ENCODE measurements at regions not wholly inside any gene's neighbourhood (a gene's known extent, or its start where the extent isn't known, plus 50 kb on each side); places are given as distances from the start of the nearest gene placed in this dataset.

DNA sequence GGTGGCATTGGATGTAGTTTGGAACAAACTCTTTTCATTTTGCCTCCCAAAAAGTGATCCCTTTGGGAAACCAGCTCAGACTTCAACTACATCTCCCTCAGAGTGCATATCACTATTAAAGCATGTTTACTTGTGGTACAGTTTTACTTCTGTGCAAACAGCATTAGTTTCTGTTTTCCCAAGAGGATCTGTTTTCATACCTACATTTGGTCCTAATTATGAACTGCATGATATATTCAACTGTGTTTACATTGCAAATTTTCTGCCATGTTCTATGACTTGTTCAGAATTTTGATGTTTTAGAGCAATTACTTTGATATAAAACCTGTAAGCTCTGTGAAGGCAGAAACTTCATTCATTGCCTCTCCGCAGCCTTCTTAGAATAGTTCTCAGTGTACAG is 681.5 kb upstream of the ACO1 start:
- no peaks in the 10 kb centered on the region for H3K27me3 ChIP-seq
- no peaks in the 10 kb centered on the region for H3K4me1 ChIP-seq
- H3K36me3 ChIP-seq (ENCODE audit: low read depth, missing control alignments) = no peaks in the 10 kb centered on the region
- TF ChIP-seq POLR2A (IDR thresholded peaks at IDR 0.05) = no peak
- TF ChIP-seq, protein P1, sequence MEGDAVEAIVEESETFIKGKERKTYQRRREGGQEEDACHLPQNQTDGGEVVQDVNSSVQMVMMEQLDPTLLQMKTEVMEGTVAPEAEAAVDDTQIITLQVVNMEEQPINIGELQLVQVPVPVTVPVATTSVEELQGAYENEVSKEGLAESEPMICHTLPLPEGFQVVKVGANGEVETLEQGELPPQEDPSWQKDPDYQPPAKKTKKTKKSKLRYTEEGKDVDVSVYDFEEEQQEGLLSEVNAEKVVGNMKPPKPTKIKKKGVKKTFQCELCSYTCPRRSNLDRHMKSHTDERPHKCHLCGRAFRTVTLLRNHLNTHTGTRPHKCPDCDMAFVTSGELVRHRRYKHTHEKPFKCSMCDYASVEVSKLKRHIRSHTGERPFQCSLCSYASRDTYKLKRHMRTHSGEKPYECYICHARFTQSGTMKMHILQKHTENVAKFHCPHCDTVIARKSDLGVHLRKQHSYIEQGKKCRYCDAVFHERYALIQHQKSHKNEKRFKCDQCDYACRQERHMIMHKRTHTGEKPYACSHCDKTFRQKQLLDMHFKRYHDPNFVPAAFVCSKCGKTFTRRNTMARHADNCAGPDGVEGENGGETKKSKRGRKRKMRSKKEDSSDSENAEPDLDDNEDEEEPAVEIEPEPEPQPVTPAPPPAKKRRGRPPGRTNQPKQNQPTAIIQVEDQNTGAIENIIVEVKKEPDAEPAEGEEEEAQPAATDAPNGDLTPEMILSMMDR (IDR thresholded peaks at IDR 0.05) = no peak
- no peak for DNase-seq
- H3K9me3 ChIP-seq = no peaks in the 10 kb centered on the region
- 94 to 95% methylated on average over 1 of the region's 1 CpG for WGBS, 2 donors
- intact Hi-C loops (cut with DNase I; ENCODE audit: low total_unique reads) = no loop called here
- H3K27ac ChIP-seq = no peak overlapping the region
- H3K4me3 ChIP-seq = no peak overlapping the region

DNA sequence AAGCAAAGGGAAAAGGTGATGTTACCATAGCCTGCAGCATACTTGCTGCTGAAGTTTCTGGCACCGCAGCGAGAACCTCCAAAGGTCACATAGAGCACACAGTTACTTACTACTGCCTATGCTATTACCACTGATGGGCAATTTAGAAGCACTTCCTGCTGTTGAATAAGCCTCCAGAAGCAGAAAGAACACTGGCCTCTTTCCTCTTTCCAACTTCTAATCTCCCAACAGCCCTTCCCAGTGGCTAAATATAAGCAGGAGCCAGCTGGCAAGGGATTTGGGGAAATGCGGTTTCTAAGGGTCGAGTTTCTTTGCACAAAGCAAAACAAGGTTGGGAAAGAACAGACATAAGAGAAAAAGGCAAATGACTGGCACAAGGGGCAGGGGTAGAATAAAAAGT is 669.2 kb upstream of the ACO1 start:
- intact Hi-C loops (cut with DNase I; ENCODE audit: low total_unique reads) = no loop called here
- no peak for DNase-seq
- Histone ChIP-seq H3K4me3 (no peak overlapping the region), H3K27ac (no peak overlapping the region), H3K4me1 (no peaks in the 10 kb centered on the region), H3K27me3 (no peaks in the 10 kb centered on the region), H3K9me3 (no peaks in the 10 kb centered on the region), H3K36me3 (ENCODE audit: low read depth, missing control alignments) (no peaks in the 10 kb centered on the region)
- TF ChIP-seq, protein P1 (IDR thresholded peaks at IDR 0.05) = no peak
- WGBS, 2 donors = 50 to 65% methylated on average over 4 of the region's 4 CpGs

DNA sequence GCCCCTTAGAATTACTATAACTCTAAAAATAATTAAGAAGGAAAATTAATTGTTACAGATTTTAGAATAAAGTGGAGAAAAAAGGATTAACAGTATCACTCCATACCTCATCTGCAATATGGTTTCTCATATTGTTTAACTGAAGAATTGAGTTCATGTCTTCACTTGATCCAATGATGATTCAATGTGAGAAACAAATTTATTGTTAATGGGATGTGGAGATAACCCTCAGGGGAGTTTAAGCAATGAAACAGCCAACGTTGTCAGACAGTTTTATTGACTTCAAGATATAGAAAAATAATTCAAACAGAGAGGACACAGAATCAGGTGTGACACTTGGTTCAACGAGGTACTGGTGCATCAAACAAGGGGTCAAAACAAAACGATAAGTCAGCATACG is 665.2 kb upstream of the ACO1 start:
- H3K4me3 ChIP-seq = no peak overlapping the region
- H3K4me1 ChIP-seq = no peaks in the 10 kb centered on the region
- TF ChIP-seq, protein P1 (IDR thresholded peaks at IDR 0.05) = no peak
- no peak for TF ChIP-seq POLR2A (IDR thresholded peaks at IDR 0.05)
- intact Hi-C loops (cut with DNase I; ENCODE audit: low total_unique reads) = no loop called here
- no peaks in the 10 kb centered on the region for H3K36me3 ChIP-seq (ENCODE audit: low read depth, missing control alignments)
- no peak overlapping the region for H3K27ac ChIP-seq
- WGBS, 2 donors = 47 to 58% methylated on average over 4 of the region's 4 CpGs
- no peak for DNase-seq
- H3K27me3 ChIP-seq = no peaks in the 10 kb centered on the region
- H3K9me3 ChIP-seq = no peaks in the 10 kb centered on the region

DNA sequence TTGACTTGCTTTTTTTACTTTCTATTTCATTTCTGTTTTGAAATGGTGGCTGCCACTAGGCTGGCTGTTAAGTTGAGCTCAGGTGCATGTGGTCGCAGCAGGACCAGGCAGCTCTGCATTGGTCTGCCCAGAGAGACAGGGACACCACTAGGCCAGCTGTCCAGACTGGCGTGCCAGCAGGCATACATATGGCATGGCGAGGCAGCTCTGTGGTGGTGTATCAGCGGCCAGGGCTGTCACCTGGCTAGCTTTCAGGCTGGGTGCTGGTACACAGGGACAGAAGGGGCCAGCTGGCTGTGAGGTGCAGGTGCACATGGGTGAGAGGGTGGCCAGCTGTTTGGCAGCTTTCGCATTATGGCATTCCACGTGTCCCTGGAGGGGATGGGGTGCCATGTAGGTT is 654.0 kb upstream of the ACO1 start:
- DNase-seq = no peak
- Histone ChIP-seq H3K36me3 (ENCODE audit: low read depth, missing control alignments) (no peaks in the 10 kb centered on the region), H3K4me3 (no peak overlapping the region), H3K27ac (no peak overlapping the region), H3K9me3 (no peaks in the 10 kb centered on the region), H3K27me3 (no peaks in the 10 kb centered on the region), H3K4me1 (no peaks in the 10 kb centered on the region)
- 91 to 98% methylated on average over 6 of the region's 6 CpGs for WGBS, 2 donors
- intact Hi-C loops (cut with DNase I; ENCODE audit: low total_unique reads) = no loop called here
- TF ChIP-seq POLR2A (IDR thresholded peaks at IDR 0.05) = no peak
- TF ChIP-seq, protein P1 (IDR thresholded peaks at IDR 0.05) = no peak

DNA sequence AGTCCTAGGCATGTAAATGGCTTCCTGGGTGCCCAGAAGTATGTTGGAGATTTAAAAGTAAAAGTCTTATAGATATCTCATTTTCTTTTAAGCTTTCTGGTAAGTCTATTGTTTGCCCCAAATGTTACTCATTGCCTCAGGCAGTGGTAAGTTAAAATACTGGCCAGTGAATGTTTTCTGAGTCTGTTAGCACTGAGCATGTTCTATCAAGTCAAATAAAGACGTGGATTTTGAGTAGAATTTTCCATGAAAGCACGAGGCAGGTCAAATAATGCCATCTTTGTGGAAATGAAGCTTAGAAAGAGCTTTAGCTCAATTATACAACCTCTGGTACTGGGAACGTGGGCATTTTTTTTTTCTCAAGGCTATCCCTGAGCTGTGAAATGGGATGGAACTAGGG is 651.3 kb upstream of the ACO1 start:
- intact Hi-C loops (cut with DNase I; ENCODE audit: low total_unique reads) = no loop called here
- no peak for DNase-seq
- 77 to 89% methylated on average over 3 of the region's 3 CpGs for WGBS, 2 donors
- TF ChIP-seq POLR2A (IDR thresholded peaks at IDR 0.05) = no peak
- TF ChIP-seq, protein P1 (IDR thresholded peaks at IDR 0.05) = no peak
- H3K27me3 ChIP-seq = no peaks in the 10 kb centered on the region
- H3K4me1 ChIP-seq = no peaks in the 10 kb centered on the region
- H3K36me3 ChIP-seq (ENCODE audit: low read depth, missing control alignments) = no peaks in the 10 kb centered on the region
- no peak overlapping the region for H3K4me3 ChIP-seq
- H3K27ac ChIP-seq = no peak overlapping the region
- H3K9me3 ChIP-seq = no peaks in the 10 kb centered on the region

All from testis (tissue), 2 donors.